ENCODE measurements at regions not wholly inside any gene's neighbourhood (a gene's known extent, or its start where the extent isn't known, plus 50 kb on each side); places are given as distances from the start of the nearest gene placed in this dataset.
"Not testable (repeated sequence)": the region's sequence is repeated elsewhere in the genome, so short reads cannot be mapped to it uniquely, and the experiment has no call there.

DNA sequence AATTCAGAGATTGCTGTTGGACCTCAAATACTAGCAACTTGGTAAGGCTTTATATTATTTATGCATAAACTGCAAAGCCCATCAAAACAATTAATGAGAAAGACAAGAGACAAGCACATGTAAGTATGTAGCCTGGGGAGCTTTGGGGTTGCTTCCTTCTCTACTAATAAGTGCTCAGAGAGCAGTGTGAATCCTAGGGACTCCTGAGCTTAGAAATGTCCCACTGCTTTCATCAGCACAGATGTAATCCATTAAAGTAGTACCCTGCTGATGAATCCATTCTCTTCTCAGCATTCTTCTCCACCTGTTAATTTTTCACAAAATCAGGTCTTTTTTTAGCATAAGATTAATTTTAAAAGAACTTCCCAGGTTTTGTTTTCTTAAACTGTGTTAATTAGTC lies 485.6 kb downstream of the PTH2R start:
- H3K4me3 ChIP-seq (ENCODE audit: control insufficient read depth, low read depth, low read length) = no peak overlapping the region
- TF ChIP-seq, protein P1, sequence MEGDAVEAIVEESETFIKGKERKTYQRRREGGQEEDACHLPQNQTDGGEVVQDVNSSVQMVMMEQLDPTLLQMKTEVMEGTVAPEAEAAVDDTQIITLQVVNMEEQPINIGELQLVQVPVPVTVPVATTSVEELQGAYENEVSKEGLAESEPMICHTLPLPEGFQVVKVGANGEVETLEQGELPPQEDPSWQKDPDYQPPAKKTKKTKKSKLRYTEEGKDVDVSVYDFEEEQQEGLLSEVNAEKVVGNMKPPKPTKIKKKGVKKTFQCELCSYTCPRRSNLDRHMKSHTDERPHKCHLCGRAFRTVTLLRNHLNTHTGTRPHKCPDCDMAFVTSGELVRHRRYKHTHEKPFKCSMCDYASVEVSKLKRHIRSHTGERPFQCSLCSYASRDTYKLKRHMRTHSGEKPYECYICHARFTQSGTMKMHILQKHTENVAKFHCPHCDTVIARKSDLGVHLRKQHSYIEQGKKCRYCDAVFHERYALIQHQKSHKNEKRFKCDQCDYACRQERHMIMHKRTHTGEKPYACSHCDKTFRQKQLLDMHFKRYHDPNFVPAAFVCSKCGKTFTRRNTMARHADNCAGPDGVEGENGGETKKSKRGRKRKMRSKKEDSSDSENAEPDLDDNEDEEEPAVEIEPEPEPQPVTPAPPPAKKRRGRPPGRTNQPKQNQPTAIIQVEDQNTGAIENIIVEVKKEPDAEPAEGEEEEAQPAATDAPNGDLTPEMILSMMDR (IDR thresholded peaks at IDR 0.05; ENCODE audit: control insufficient read depth, insufficient read depth, low read depth, low read length, missing control alignments) = no peak
- no peak for DNase-seq (ENCODE audit: low read depth)

DNA sequence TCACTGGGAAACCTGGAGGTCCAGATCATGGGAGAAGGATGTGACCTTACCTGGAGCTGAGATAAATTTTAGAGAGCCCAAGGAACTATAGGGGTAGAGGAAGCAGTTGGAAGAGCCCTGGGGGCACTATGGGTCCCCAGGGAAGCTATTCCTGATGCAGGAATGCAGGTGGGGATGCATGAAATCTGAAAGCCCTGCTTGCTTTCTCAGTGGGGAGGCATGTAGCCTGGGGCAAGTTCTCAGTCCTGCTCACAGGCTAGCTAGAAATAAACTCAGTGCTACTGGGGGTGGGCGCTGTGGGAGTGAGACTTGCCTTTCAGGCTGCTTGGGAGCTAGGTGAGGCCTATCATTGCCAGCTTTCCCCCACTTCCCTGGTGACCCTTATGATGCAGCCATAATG lies 499.7 kb downstream of the PTH2R start:
- no peak overlapping the region for H3K4me3 ChIP-seq (ENCODE audit: control insufficient read depth, low read depth, low read length)
- TF ChIP-seq, protein P1 (IDR thresholded peaks at IDR 0.05; ENCODE audit: control insufficient read depth, insufficient read depth, low read depth, low read length, missing control alignments) = no peak
- DNase-seq (ENCODE audit: low read depth) = no peak

DNA sequence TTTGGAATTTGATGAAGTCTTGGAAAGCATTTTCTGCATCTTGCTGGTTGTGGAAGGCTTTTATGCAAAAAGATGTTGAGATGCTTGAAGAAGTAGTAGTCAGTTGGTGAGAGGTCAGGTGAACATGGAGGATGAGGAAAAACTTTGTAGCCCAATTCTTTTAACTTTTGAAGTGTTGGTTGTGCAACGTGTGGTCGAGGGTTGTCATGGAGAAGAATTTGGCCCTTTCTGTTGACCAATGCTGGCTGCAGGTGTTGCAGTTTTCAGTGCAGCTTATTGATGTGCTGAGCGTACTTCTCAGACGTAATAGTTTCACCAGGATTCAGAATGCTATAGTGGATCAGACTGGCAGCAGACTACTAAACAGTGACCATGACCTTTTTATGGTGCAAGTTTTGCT lies 508.4 kb upstream of the MAP2 start:
- no peak for DNase-seq (ENCODE audit: low read depth)
- TF ChIP-seq, protein P1 (IDR thresholded peaks at IDR 0.05; ENCODE audit: control insufficient read depth, insufficient read depth, low read depth, low read length, missing control alignments) = no peak
- no peak overlapping the region for H3K4me3 ChIP-seq (ENCODE audit: control insufficient read depth, low read depth, low read length)

DNA sequence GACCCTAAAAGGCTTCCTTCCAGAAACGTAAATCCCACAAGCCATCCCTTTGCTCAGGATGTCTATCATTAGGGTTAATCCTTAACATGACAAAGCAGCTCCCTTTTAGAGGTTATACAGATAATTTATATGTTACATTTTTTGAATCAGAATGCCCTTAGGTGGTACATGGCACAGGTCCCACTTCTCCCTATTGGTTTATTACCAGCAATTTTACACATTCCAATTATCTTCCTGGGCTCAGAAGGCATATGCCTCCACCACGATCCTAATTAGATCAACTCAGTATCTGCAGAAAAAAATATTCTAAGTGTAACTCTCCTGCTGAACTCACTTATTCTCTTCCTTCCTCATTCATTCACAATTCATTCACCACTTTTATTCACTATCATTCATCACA lies 507.0 kb upstream of the MAP2 start:
- TF ChIP-seq, protein P1 (IDR thresholded peaks at IDR 0.05; ENCODE audit: control insufficient read depth, insufficient read depth, low read depth, low read length, missing control alignments) = no peak
- DNase-seq (ENCODE audit: low read depth) = no peak

DNA sequence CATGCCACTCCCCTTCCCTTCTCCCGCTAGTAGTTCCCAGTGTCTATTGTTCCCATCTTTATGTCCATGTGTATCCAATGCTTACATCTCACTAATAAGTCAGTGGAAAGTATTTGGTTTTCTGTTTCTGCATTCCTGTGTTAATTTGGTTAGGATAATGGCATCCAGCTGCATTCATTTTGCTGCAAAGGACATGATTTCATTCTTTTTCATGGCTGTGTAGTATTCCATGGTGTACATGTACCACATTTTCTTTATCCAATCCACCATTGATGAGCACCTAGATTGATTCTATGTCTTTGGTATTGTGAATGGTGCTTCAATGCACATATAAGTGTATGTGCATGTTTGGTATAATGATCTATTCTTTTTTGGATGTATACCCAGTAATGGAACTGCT lies 502.5 kb upstream of the MAP2 start:
- not testable (repeated sequence) for DNase-seq (ENCODE audit: low read depth); H3K4me3 ChIP-seq (ENCODE audit: control insufficient read depth, low read depth, low read length)

More for the DNA sequence above, 507.0 kb upstream of the MAP2 start:
- H3K4me3 ChIP-seq (ENCODE audit: control insufficient read depth, low read depth, low read length) = no peak overlapping the region

DNA sequence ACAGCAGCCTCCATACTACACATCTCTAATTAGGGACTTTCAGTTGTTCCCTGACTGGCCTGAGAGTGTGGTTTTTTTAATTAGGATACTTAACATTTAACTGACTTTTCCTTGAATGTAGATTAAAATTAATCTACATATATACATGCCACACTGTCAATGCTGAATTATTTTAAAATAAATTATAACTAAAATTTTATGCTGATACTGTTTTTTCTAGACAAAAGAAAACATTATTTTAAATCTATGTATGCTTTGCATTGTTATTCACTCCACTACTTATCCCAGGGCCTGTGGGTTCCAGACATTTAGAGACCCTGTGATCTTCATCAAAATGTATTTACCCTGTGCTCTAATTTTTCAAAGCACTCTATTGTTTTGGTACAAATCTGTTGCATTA lies 496.0 kb upstream of the MAP2 start:
- H3K4me3 ChIP-seq (ENCODE audit: control insufficient read depth, low read depth, low read length) = no peak overlapping the region
- no peak for DNase-seq (ENCODE audit: low read depth)
- TF ChIP-seq, protein P1 (IDR thresholded peaks at IDR 0.05; ENCODE audit: control insufficient read depth, insufficient read depth, low read depth, low read length, missing control alignments) = no peak

DNA sequence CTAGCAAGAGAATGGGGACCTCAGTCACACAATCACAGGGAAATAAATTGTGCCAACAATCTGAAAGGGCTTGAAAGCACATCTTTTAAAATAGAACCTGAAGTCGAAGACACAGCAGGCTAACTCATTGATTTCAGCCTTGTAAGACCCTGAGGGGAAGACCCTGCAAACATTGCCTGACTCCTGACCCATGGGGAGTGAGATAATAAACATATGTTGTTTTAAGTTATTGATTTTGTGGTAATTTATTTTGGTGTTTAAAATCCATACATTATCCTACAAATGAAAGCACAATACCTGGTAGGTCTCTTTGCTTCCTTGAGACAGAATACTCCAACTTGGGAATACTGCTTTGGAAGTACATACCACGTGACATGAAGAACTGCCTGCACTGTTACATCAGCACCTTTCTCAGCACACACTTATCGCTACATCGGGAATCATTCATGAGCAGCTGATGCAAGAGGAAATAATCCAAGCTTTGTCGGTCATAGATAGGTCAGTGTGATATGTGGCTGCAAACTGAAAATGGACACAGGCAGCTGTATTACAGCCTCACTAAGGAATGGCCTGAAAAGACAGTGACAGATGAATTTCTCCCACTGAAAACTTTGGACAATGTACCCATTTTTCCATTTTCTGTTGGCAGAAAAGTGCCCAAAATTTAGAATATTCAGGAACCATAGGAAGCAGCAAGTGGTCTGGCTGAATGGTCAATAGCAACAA lies 494.5 kb upstream of the MAP2 start:
- no peak overlapping the region for H3K4me3 ChIP-seq (ENCODE audit: control insufficient read depth, low read depth, low read length)
- TF ChIP-seq, protein P1 (IDR thresholded peaks at IDR 0.05; ENCODE audit: control insufficient read depth, insufficient read depth, low read depth, low read length, missing control alignments) = no peak
- no peak for DNase-seq (ENCODE audit: low read depth)
